ENCODE measurements at regions not wholly inside any gene's neighbourhood (a gene's known extent, or its start where the extent isn't known, plus 50 kb on each side); places are given as distances from the start of the nearest gene placed in this dataset.
"Not testable (repeated sequence)": the region's sequence is repeated elsewhere in the genome, so short reads cannot be mapped to it uniquely, and the experiment has no call there.

DNA sequence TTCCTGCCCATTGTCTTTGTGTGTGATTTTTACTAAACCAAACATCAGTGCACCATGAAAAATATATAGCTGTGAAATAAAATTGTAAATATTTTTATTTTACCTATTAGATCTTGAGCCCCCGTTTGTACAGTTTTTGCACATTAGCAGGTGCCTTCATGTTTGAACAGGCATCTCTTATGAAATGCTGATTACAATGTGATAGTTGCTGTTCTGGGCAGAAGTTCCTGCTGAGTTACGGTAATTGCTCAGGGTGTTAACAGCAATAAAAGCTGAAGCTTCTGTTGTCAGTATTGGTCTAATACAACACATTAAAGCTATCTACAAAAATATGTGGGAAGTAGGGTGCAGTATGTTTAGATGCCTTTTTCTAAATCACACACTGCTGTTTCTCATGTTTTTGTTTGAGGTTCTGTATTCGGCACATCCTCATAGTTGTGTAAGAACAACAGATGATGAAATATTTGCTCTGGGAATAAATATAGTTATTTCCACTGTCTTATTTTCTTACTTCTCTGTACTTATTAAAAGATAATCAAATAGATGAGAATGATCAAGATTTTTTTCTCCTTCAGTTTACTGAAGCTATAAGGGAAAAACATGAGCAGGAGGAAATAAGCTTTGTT, 173.8 kb upstream of the GOLGA6L22 start:
- H3K36me3 Mint-ChIP-seq (ENCODE audit: low read depth); H3K9me3 Mint-ChIP-seq; DNase-seq (ENCODE audit: low spot score); H3K27ac Mint-ChIP-seq; intact Hi-C loops (cut with micrococcal nuclease); H3K27me3 Mint-ChIP-seq (ENCODE audit: insufficient read depth); H3K4me1 Mint-ChIP-seq (ENCODE audit: low read depth); H3K4me3 Mint-ChIP-seq: not testable (repeated sequence)

DNA sequence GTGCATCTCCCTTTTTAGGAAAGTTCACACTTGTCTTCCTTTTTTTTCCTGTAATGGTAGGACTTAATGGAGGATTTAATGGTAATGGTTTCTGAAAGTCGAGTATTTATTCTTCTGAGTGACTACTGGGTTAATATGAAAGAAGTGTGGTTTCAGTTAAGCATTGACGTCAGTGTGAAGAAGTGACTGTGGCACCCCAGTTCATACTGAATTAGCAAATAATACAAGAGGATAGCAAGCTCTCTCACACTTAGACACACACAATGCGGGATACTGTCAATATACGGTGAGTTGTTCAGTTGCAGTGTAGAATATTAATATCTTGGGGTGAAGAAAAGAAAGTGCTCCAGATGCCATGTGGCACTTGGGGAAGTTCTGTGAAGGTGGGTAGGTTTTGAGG, 167.6 kb upstream of the GOLGA6L22 start:
- intact Hi-C loops (cut with micrococcal nuclease); H3K9me3 Mint-ChIP-seq; DNase-seq (ENCODE audit: low spot score); H3K27me3 Mint-ChIP-seq (ENCODE audit: insufficient read depth); H3K4me1 Mint-ChIP-seq (ENCODE audit: low read depth); H3K36me3 Mint-ChIP-seq (ENCODE audit: low read depth); H3K4me3 Mint-ChIP-seq; H3K27ac Mint-ChIP-seq: not testable (repeated sequence)

DNA sequence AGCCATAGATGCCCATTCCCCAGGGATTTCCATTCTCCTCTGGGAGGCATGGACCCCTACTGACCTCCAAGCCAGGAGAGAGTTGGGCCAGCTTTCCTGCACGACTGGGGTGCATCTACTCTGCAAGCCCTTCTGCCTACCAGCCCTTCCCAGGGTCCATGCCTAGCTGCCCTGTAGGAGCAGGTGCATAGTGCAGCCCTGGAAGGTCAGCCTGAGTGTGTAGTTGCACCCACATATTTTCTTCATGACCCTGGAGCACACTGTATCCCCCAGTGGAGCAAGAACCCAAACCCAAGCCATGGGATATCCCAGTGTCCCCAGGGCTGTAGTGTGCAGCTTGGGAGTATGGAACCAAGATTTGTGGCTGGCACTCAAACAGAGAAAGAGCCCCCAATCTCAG, 155.6 kb upstream of the GOLGA6L22 start:
- H3K4me1 Mint-ChIP-seq (ENCODE audit: low read depth); intact Hi-C loops (cut with micrococcal nuclease): not testable (repeated sequence)

More for the DNA sequence above, 155.6 kb upstream of the GOLGA6L22 start:
- H3K27me3 Mint-ChIP-seq (ENCODE audit: insufficient read depth): peaks cover 12% of the 10 kb centered on the region
- not testable (repeated sequence) for DNase-seq (ENCODE audit: low spot score); H3K4me3 Mint-ChIP-seq; H3K9me3 Mint-ChIP-seq; H3K36me3 Mint-ChIP-seq (ENCODE audit: low read depth); H3K27ac Mint-ChIP-seq

Data from activated T-helper 1 cell treated with anti-CD3 and anti-CD28 coated beads, Interleukin-12 subunit alpha, Interleukin-12 subunit beta, Interleukin-2, Interleukin-4 antibody, amounts not matched to agents 30 ng/mL and 10 ng/mL and 1 ng/mL, durations not matched to agents 14 hours and 24 hours and 36 hours (primary cell).